ENCODE measurements at regions not wholly inside any gene's neighbourhood (a gene's known extent, or its start where the extent isn't known, plus 50 kb on each side); places are given as distances from the start of the nearest gene placed in this dataset.

DNA sequence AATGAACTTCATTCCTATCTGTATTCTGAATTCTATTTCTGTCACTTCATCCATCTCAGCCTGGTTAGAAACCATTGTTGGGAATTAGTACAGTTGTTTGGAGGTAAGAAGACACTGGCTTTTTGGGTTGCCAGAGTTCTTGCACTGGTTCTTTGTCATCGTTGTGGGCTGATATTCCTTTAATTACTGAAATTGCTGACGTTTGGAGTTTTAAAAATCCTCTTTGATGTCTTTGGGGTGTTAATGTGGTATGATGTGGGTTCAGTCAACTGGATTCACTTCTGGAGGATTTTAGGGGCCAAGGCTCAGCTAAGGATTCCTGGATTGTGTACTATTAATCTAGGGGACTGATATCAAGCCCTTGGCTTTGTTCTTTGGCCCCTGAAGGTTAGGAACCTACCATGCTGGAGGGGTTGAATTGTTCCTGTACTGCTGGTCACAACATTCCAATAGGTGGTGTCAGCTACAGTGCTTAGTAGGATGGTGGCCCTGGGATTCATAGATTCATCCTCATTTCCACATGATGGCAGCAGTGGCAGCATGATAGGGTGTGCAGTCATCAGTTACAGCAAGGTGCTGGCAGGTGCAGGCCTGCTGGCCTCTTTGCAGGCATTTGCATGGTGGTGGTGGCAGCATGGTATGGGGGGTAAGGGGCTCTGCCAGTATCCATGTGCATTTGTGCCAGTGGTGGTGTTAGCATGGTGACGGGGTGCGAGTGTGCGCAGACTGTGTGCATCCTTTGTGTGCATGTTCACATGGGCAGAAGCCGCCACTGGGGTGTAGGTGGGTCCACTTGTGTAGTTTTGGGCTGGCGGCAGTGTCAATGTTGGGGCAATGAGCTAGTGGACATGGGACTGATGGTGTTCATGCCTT lies 301.3 kb downstream of the TEX13C start:
- H4K20me1 ChIP-seq (ENCODE audit: insufficient read depth), result no peaks in the 10 kb centered on the region
- H3K27ac ChIP-seq, result no peak overlapping the region
- H3K4me3 ChIP-seq (IDR thresholded peaks at IDR 0.05; ENCODE audit: insufficient read depth, low read depth, low read length), result no peak overlapping the region
- no peaks in the 10 kb centered on the region for H3K36me3 ChIP-seq (ENCODE audit: insufficient read depth)
- no peaks in the 10 kb centered on the region for H3K79me2 ChIP-seq (ENCODE audit: insufficient read depth, low read depth)
- no peak overlapping the region for H2AFZ ChIP-seq (ENCODE audit: low read depth)
- no peak overlapping the region for H3K9ac ChIP-seq
- no peaks in the 10 kb centered on the region for H3K4me1 ChIP-seq (ENCODE audit: low read depth, poor library complexity, severe bottlenecking)
- no peaks in the 10 kb centered on the region for H3K27me3 ChIP-seq (ENCODE audit: insufficient read depth, low read depth)
- H3K4me2 ChIP-seq, result no peak overlapping the region
- TF ChIP-seq, protein P1, sequence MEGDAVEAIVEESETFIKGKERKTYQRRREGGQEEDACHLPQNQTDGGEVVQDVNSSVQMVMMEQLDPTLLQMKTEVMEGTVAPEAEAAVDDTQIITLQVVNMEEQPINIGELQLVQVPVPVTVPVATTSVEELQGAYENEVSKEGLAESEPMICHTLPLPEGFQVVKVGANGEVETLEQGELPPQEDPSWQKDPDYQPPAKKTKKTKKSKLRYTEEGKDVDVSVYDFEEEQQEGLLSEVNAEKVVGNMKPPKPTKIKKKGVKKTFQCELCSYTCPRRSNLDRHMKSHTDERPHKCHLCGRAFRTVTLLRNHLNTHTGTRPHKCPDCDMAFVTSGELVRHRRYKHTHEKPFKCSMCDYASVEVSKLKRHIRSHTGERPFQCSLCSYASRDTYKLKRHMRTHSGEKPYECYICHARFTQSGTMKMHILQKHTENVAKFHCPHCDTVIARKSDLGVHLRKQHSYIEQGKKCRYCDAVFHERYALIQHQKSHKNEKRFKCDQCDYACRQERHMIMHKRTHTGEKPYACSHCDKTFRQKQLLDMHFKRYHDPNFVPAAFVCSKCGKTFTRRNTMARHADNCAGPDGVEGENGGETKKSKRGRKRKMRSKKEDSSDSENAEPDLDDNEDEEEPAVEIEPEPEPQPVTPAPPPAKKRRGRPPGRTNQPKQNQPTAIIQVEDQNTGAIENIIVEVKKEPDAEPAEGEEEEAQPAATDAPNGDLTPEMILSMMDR (conservative IDR thresholded peaks at IDR 0.05; ENCODE audit: low read depth, low read length), result no peak

DNA sequence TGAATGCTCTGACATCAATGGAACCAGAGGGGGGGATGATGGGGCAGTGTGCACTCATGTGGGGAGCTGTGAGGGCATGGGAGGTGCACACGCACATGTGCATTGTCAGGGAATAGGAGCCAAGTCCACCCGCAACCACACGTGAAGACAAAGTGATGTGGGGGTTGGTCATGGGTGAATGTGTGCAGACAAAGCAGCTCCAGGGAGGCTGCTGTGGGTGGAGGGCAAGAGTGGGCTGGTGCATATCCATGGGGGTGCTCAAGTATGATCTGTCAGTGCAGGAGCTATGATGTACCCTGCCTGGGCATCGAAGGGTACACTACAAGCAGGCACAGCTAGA lies 301.9 kb downstream of the TEX13C start:
- no peak overlapping the region for H3K9ac ChIP-seq
- no peaks in the 10 kb centered on the region for H3K36me3 ChIP-seq (ENCODE audit: insufficient read depth)
- no peak overlapping the region for H3K27ac ChIP-seq
- H3K79me2 ChIP-seq (ENCODE audit: insufficient read depth, low read depth), result no peaks in the 10 kb centered on the region
- no peaks in the 10 kb centered on the region for H4K20me1 ChIP-seq (ENCODE audit: insufficient read depth)
- no peak overlapping the region for H2AFZ ChIP-seq (ENCODE audit: low read depth)
- H3K27me3 ChIP-seq (ENCODE audit: insufficient read depth, low read depth), result no peaks in the 10 kb centered on the region
- H3K4me3 ChIP-seq (IDR thresholded peaks at IDR 0.05; ENCODE audit: insufficient read depth, low read depth, low read length), result no peak overlapping the region
- no peaks in the 10 kb centered on the region for H3K4me1 ChIP-seq (ENCODE audit: low read depth, poor library complexity, severe bottlenecking)
- no peak overlapping the region for H3K4me2 ChIP-seq
- TF ChIP-seq, protein P1 (conservative IDR thresholded peaks at IDR 0.05; ENCODE audit: low read depth, low read length), result no peak

DNA sequence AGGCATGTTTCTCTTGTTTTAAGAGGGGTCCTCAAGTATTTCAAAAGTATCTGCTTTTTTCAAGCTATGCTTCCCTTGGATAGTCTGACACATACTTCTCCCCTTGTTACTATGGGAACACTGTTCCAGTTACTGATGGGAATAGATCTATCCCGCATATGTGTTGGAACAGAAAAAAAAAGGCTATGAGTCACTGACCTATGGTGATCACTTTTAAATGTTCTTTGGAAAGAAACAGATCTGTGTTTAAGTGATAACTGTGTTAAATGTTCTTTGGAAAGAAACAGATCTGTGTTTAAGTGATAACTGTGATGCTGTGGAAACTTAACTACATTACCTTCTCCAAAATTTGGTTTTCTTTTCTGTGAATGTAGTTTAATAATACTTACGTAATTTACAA lies 303.2 kb downstream of the TEX13C start:
- H3K79me2 ChIP-seq (ENCODE audit: insufficient read depth, low read depth), result no peaks in the 10 kb centered on the region
- H3K4me1 ChIP-seq (ENCODE audit: low read depth, poor library complexity, severe bottlenecking), result no peaks in the 10 kb centered on the region
- H2AFZ ChIP-seq (ENCODE audit: low read depth), result no peak overlapping the region
- H3K27me3 ChIP-seq (ENCODE audit: insufficient read depth, low read depth), result no peaks in the 10 kb centered on the region
- TF ChIP-seq, protein P1 (conservative IDR thresholded peaks at IDR 0.05; ENCODE audit: low read depth, low read length), result no peak
- H3K27ac ChIP-seq, result no peak overlapping the region
- no peak overlapping the region for H3K9ac ChIP-seq
- H3K4me3 ChIP-seq (IDR thresholded peaks at IDR 0.05; ENCODE audit: insufficient read depth, low read depth, low read length), result no peak overlapping the region
- no peaks in the 10 kb centered on the region for H4K20me1 ChIP-seq (ENCODE audit: insufficient read depth)
- H3K4me2 ChIP-seq, result no peak overlapping the region
- no peaks in the 10 kb centered on the region for H3K36me3 ChIP-seq (ENCODE audit: insufficient read depth)

DNA sequence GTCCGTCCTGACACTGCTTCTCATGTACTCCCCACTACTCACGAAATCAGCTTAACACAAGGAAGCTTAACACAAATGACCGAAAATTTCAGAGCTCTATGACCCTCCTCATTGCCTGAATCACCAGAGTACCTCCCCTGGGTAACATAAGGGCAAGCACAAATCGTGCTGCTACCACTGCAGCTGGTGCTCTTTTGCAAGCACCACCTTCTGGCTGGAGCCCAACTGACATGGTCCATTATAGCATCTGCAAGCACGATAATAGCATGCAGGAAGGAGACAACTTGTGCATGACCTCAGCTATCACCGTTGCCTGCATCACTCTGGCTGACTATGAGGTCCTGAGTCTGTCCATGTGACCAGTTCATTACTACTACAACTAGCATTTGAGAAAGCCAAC lies 308.0 kb downstream of the TEX13C start:
- H3K27ac ChIP-seq, result no peak overlapping the region
- TF ChIP-seq, protein P1 (conservative IDR thresholded peaks at IDR 0.05; ENCODE audit: low read depth, low read length), result no peak

More for the DNA sequence above, 308.0 kb downstream of the TEX13C start:
- H3K4me2 ChIP-seq, result no peak overlapping the region
- no peaks in the 10 kb centered on the region for H3K79me2 ChIP-seq (ENCODE audit: insufficient read depth, low read depth)
- no peaks in the 10 kb centered on the region for H4K20me1 ChIP-seq (ENCODE audit: insufficient read depth)
- no peaks in the 10 kb centered on the region for H3K36me3 ChIP-seq (ENCODE audit: insufficient read depth)
- no peak overlapping the region for H2AFZ ChIP-seq (ENCODE audit: low read depth)
- H3K27me3 ChIP-seq (ENCODE audit: insufficient read depth, low read depth), result no peaks in the 10 kb centered on the region
- no peak overlapping the region for H3K9ac ChIP-seq
- H3K4me3 ChIP-seq (IDR thresholded peaks at IDR 0.05; ENCODE audit: insufficient read depth, low read depth, low read length), result no peak overlapping the region
- H3K4me1 ChIP-seq (ENCODE audit: low read depth, poor library complexity, severe bottlenecking), result no peaks in the 10 kb centered on the region
